HFF-Myc (cell line): ENCODE measurements at regions not wholly inside any gene's neighbourhood (a gene's known extent, or its start where the extent isn't known, plus 50 kb on each side); places are given as distances from the start of the nearest gene placed in this dataset.
A peak's percentile ranks its signal among the peaks of the same experiment; 100 is the strongest.
"Not testable (repeated sequence)": the region's sequence is repeated elsewhere in the genome, so short reads cannot be mapped to it uniquely, and the experiment has no call there.

ENCODE experiments used
- DNase-seq: peaks from one replicate; pipeline ENCODE4 v3.0.0-alpha.2; 2011; ENCODE audit warnings: low read depth; ENCODE audit errors: extremely low read depth
- H3K4me3 ChIP-seq: replicated peaks from 2 replicates; pipeline ENCODE4 v1.5.1; 2011; ENCODE audit warnings: low read depth, mild to moderate bottlenecking, control low read depth, low read length
- TF ChIP-seq, protein P1 (sequence below): IDR thresholded peaks from 2 replicates; pipeline ENCODE4 v1.5.1; 2012; ENCODE audit warnings: mild to moderate bottlenecking, low read depth, low read length, control low read depth; ENCODE audit errors: missing control alignments

DNA sequence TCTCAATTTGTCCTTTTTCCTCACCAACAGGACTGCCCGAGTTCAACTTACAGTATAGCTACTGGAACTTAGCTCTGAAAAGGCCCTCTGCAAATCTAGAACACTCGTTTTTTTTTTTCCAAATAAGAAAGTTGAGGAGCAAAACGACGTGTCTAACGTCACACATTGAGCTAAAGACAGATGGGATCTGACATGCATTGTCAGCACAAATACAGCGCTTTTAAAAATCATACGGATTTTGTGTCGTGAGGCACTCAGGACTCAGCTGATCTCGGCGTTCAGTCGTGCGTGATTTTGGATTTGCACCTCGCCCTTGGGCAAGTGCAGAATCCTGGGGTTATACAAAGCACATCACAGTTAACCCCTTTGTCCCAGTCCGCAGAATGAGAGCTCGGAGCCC, 94.7 kb upstream of the ZNF322 start:
- DNase-seq: no peak
- no peak overlapping the region for H3K4me3 ChIP-seq
- TF ChIP-seq, protein P1, sequence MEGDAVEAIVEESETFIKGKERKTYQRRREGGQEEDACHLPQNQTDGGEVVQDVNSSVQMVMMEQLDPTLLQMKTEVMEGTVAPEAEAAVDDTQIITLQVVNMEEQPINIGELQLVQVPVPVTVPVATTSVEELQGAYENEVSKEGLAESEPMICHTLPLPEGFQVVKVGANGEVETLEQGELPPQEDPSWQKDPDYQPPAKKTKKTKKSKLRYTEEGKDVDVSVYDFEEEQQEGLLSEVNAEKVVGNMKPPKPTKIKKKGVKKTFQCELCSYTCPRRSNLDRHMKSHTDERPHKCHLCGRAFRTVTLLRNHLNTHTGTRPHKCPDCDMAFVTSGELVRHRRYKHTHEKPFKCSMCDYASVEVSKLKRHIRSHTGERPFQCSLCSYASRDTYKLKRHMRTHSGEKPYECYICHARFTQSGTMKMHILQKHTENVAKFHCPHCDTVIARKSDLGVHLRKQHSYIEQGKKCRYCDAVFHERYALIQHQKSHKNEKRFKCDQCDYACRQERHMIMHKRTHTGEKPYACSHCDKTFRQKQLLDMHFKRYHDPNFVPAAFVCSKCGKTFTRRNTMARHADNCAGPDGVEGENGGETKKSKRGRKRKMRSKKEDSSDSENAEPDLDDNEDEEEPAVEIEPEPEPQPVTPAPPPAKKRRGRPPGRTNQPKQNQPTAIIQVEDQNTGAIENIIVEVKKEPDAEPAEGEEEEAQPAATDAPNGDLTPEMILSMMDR: no peak

DNA sequence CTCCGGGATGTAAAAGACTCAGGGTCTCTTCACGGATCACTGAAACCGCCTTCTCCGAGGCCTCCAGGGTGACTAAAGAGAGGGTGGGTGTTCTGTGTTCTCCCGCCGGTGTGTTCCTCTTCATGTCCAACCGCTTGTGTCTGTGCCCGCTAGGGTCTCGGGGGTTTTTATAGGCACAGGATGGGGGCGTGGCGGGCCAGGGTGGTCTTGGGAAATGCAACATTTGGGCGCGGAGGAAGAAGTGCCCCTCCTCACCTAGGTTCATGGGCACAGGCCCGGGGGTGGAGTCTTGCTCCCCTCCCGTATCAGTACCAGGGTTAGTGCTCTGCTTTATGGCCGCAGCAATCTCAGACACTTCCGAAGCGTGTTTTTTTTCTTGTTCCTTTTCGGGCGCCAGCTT, 95.3 kb upstream of the ZNF322 start:
- not testable (repeated sequence) for DNase-seq
- peak overlapping the region; percentile 22 for H3K4me3 ChIP-seq

DNA sequence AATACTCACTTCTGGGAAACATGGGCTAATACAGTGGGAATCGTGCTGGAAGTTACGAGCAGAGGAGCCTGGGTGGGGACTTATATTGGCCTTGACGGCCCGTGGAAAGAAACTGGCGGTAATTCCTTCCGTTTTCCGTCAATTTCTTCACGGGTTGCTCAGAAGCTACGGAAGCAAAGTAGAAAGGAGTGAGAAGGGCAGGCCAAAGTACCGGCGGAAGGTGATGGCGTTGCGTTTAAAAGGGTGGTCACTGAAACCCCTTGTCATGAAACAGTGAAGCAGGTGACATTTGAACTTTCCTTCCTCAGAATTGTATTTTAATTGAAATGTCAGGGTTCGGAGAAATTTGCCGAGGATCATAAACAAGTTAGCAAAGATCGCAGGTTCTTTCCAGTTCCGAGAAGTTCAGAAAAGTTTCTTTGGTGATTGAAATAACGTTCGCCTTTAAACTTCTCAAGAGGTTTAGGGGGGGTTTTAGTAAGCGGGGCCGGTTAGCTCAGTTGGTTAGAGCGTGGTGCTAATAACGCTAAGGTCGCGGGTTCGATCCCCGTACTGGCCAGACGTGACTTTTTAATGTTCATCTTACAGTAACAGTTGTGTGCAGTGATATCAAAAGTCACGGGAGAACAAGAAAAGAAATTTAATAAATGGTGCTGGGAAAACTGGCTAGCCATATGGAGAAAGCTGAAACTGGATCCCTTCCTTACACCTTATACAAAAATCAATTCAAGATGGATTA, 96.7 kb upstream of the ZNF322 start:
- peak; percentile 48 for DNase-seq
- peak overlapping the region; percentile 36 for H3K4me3 ChIP-seq

DNA sequence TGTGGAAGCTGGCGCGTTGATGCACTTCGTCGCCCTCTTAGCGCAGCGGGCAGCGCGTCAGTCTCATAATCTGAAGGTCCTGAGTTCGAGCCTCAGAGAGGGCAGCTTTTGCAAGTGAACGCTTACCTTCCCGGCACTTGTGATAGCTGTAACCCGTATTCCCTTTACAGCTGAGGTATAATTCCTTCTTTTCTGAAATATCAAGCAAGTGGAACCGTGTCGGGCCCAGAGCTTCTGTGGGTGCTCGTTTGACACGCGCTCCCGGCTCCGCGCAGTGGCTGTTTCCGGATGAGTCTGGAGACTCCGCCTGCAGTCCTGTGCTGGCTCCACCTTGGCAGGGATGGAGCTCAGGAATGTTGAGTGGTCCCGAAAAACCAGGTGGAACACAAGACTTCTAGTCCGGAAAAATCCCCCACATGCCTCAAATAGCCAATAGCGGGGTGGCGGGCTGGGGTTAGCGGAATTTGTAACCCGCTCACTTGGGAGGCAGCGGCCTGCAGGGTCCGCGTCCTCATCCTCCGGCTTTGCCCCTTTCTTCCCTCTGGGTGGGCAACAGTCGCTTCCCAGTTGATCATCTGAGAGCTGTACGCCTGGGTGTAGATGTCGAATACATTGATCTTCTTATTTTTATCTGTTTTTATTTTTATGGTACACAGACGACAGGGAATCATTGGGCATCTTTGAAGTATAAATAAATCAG, 106.8 kb upstream of the ZNF322 start:
- DNase-seq, H3K4me3 ChIP-seq: not testable (repeated sequence)

DNA sequence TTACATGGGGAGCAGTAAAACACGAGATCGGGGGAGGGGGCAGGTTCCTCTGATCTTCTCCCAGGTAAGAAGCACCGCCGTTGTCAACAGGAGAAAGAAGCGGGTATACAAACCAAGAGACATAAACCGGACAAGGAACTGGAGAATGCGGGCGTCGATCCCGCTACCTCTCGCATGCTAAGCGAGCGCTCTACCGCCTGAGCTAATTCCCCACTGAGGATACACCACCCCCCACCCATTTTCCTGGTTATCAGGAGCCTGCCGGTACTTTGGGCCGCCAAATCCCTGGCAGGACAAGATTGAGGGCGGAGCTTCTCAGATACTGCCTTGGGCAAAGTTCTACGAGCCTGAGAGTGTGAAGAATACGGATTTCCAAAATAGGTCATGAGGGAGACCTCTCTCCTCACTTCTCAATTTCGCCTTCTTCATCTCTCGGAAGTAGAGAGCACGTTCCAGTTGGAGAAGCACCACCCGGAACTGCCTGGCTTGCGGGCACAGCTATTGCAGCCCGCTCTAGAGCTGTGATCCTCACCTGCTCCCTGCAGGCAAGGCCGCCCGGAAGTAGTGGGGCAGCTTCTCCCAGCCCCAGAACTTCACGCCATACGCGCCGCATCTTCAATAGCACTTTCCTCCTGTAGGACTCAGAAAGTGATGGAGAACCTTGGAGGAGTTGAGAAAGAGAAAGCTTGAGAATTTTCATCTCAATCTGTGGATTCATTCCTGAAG, 111.6 kb upstream of the ZNF322 start:
- DNase-seq, H3K4me3 ChIP-seq: not testable (repeated sequence)

DNA sequence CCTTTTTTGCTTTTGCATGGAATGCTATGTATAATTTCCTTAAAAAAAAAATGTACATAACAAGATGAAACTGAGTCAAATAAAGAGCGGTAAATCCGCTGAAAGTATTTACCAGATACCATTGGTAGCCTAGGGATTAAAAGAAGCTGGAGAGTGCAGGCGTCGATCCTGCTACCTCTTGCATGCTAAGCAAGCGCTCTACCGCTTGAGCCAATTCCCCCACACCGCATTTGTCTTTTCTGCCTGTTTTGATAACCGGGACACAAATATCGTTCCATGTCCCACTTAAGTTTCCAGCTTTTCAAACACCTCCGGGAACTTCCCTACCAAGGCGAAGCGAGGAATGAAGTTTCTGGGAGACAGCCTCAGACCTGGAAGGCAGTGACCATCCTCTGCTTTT, 113.9 kb upstream of the ZNF322 start:
- not testable (repeated sequence) for DNase-seq, H3K4me3 ChIP-seq

DNA sequence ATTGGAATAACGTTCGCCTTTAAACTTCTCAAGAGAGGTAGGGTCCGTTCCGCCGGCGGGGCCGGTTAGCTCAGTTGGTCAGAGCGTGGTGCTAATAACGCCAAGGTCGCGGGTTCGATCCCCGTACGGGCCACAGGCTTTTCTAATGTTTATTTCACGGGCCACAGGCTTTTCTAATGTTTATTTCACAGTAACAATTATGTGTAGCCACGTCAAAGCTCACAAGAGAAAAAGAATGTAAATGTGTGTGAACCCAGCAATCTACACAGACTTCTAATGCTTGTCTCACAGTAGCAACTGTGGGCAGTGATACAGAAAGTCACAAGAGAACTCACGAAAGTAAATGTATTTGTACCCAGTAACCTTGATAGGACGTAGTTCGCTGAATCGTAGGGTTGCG, 121.0 kb upstream of the ZNF322 start:
- not testable (repeated sequence) for H3K4me3 ChIP-seq, DNase-seq

DNA sequence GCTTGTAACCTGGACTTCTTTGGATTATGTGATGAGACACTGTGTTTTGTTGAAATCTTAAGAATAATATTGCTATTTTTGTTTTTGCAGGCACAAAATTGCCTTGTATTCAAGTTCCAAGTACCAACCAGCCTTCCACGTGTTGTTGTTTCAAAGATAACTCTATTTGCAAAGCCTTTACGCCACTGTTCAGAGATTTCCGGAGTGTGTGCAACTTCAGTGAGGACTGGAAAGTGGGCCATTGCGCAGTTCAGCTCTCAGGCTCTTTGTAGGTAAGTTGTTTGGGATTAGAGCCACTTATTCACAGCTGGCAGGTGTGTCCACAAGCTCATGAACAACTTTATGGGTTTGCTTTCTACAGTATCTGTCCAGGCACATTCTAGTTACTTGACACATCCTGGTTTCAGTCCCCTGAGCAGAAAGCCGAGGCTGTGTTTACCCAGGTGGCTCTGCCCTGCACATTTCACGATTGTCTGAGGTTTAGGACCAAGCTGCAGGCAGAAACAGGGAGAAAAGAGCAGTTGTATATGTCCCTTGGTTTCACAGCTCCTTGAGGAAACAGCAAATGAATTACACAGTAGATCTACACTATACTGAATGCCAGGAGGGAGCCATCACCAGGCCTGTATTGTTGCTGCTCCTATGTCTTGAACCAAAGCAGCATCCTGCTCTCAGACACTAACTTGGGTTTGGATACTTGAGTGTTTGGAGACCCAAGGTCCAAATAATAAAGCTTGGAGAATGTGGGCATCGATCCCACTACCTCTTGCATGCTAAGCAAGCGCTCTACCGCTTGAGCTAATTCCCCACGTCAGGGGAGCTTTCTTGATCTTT, 136.1 kb upstream of the ZNF322 start:
- not testable (repeated sequence) for DNase-seq, H3K4me3 ChIP-seq

DNA sequence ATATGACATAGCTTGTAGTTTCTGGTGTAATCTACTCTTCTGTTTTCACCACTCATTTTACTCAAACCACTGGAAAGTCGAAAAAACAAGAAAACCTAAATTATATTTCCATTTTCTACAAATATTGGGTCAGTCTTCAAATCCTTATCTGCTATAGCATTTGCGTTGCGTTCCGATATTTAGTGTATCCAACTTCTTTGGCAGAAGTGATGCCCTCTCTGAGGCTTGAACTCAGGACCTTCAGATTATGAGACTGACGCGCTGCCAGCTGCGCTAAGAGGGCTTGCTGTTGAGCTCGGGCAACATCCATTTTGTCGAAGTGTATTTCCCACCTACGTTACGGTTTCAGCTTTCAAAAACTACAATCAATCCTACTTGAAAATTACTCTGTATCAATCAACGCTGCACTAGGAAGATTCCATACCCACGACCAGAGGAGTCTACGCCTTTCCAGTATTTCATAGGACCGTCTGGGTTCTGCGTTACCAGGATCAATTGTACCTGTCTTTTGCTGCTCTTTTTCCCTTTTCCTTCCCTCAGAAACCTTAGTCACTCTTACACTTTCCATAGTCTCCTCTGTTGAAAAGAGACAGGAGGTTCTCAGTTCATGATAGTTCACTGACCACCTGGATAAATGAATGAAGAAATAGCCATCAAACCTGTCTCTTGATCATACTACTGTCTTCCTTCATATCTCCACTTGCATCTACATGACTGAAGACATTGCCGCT, 140.5 kb upstream of the ZNF322 start:
- not testable (repeated sequence) for H3K4me3 ChIP-seq, DNase-seq

DNA sequence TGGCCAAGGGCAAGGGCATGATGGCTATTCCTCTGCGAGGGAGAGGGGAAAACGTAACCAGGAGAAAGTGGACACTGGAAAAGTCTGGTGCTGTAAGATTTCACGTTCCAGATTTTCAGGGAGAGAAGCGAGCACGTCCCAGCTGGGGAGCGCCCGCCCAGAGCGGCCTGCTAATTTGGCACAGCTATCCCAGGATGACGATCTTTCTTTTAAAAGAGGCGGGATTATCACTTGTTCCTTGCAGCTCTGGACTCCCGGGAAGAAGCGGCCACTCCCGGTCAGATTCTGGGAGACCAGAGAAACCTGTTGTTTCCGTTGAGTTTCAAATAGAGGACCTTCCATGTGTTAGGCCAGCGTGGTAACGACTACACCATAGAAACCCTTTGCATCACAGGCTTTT, 144.2 kb upstream of the ZNF322 start:
- not testable (repeated sequence) for H3K4me3 ChIP-seq, DNase-seq

DNA sequence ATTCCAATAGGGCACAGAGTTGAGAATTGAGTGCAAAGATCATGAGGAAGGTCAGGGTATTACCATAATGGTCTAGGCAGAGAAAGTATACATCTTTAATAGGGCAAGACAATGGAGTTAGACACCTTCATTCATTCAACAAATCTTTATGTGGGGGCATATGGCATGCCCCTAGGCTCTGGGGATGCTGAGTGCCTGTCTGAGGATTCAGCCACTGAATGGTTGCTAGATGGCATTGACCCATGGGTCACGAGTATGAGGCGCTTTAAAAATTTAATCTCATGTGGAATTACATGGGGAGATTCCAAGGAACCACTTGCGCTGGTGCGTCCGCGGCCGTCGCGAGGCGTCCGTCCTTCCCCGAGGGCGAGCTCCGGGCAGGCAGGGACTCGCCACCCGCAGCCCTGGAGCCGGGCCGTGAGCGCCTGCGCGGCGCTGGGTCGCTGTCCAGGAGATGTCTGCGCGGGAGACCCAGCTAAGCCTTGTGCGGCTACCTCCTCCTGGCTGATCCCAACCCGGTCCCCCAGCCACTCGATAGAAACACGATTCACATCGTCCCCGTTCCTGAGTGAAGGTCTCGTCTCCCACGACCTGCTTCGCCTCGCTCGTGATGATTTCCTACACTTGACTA, 152.1 kb upstream of the ZNF322 start:
- not testable (repeated sequence) for H3K4me3 ChIP-seq

DNA sequence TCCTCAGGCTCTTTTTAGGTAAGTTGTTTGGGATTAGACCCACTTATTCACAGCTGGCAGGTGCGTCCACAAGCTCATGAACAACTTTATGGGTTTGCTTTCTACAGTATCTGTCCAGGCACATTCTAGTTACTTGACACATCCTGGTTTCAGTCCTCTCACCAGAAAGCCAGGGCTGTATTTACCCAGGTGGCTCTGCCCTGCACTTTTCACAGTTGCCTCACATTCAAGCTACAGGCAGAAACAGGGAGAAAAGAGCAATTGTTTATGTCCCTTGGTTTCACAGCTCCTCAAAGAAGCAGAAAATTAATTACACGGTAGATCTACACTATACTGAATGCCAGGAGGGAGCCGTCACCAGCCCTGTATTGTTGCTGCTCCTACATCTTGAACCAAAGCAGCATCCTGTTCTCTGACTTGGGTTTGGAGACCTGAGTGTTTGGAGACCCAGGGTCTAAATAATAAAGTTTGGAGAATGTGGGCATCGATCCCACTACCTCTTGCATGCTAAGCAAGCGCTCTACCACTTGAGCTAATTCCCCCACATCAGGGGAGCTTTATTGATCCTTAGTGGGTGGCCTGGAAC, 159.2 kb upstream of the ZNF322 start:
- not testable (repeated sequence) for H3K4me3 ChIP-seq, DNase-seq

More for the DNA sequence above, 152.1 kb upstream of the ZNF322 start:
- not testable (repeated sequence) for DNase-seq

DNA sequence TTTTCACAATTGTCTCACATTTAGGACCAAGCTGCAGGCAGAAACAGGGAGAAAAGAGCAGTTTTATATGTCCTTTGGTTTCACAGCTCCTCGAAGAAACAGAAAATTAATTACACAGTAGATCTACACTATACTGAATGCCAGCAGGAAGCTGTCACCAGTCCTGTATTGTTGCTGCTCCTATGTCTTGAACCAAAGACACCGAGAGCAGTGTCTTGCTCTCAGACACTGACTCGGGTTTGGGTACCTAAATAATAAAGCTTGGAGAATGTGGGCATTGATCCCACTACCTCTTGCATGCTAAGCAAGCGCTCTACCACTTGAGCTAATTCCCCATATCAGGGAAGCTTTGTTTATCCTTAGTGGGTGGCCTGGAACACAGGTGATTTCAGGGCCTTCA, 168.4 kb upstream of the ZNF322 start:
- DNase-seq, H3K4me3 ChIP-seq: not testable (repeated sequence)

DNA sequence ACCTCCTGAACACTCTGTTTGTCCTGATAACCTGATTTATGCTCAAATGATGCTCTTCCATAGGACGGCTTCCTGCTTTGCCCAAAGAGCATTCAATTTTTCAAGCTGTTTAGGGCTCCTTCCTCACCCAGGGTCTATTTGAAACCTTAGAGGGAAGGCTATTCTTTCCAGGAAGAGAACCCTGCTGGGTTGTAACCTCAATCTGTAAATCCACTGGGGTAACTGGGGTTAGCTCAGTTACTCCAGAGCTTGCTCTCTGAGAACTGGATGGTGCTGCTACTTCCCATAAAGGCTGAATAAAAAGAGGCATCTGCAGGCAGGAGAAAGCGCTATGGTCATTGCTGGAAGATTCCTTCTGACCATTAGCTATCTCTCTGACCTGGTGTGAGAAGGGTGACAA, 169.9 kb upstream of the ZNF322 start:
- H3K4me3 ChIP-seq, DNase-seq: not testable (repeated sequence)

DNA sequence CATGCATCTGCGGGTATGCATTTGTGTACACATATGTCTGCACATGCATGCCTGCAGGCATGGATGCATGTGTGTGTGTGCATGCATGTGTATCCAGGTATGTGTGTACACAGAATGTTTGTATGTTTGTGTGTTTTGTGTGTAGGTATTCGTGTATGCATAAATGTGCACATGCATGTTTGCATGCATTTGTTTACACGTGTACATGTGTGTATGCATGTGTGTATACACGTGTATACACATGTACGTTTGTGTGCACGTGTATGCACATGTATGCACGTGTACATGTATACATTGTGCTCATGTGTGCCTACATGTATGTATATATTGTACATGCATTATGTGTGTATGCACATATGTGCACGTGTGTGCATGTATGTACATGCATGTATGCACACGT, 171.4 kb upstream of the ZNF322 start:
- not testable (repeated sequence) for H3K4me3 ChIP-seq, DNase-seq
